WI38 (cell line): ENCODE measurements at regions not wholly inside any gene's neighbourhood (a gene's known extent, or its start where the extent isn't known, plus 50 kb on each side); places are given as distances from the start of the nearest gene placed in this dataset.

Experiments used
- H3K4me3 ChIP-seq: 2 replicates; pipeline ENCODE4 v1.5.1; 2011; ENCODE audit warnings: low read depth, mild to moderate bottlenecking, control low read depth, low read length
- TF ChIP-seq, protein P1 (sequence below): IDR thresholded peaks from 2 replicates; pipeline ENCODE4 v1.5.1; 2012; ENCODE audit warnings: low read depth, mild to moderate bottlenecking, control low read depth, low read length

DNA sequence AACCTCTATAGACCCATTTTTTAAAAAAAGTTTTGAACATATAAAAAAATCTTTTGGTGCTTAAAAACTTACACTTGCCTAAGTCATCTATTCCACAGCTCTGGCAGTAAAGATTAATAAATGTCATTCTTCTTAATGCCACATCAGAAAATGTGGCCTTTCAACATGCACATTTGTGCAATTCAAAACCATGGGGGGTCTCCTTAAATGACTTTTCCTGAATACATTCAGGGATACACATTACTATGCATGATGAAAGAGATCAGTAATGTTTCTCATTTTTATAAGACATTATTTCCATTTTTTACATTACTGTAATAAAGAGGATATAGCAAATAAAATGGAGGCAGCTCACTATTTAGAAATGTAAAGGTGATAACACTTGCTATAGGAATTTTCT lies 142.3 kb downstream of the RBM43 start:
- no peak overlapping the region for H3K4me3 ChIP-seq
- TF ChIP-seq, protein P1, sequence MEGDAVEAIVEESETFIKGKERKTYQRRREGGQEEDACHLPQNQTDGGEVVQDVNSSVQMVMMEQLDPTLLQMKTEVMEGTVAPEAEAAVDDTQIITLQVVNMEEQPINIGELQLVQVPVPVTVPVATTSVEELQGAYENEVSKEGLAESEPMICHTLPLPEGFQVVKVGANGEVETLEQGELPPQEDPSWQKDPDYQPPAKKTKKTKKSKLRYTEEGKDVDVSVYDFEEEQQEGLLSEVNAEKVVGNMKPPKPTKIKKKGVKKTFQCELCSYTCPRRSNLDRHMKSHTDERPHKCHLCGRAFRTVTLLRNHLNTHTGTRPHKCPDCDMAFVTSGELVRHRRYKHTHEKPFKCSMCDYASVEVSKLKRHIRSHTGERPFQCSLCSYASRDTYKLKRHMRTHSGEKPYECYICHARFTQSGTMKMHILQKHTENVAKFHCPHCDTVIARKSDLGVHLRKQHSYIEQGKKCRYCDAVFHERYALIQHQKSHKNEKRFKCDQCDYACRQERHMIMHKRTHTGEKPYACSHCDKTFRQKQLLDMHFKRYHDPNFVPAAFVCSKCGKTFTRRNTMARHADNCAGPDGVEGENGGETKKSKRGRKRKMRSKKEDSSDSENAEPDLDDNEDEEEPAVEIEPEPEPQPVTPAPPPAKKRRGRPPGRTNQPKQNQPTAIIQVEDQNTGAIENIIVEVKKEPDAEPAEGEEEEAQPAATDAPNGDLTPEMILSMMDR: no peak

DNA sequence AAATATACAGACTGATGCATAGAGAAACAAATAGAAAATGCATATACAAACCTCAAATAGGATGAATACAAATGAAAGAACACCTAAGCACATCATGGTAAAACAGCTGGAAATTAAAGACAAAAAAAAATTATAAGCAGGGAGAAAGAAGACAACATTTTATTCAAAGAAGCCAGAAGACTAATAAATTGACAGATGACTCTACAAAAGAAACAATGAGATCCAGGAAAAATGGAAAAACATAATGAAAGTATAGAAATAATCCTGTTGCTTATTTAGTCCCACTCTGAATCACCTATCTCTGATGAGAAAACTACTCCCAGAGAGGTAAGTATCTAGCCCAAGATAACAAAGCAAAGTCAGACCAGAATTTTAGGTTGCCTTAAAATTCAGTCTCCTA lies 143.4 kb downstream of the RBM43 start:
- H3K4me3 ChIP-seq: no peak overlapping the region
- TF ChIP-seq, protein P1: no peak

DNA sequence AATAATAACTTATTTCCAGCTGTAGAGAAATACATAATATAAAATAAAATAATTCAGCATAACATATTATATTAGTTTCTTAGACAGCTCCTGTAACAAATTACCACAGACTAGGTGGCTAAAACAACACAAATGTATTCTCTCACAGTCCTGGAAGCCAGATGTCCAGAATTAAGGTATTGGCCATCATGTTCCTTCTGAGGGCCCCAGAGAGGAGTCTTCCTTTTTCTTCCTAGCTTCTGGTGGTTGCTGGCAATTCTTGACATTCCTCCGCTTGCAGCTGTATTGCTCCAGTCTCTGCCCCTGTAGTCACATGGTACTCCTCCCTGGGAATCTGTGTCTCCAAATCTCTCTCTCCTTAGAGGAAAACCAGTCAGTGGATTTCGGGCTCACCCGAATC lies 146.8 kb downstream of the RBM43 start:
- no peak overlapping the region for H3K4me3 ChIP-seq

DNA sequence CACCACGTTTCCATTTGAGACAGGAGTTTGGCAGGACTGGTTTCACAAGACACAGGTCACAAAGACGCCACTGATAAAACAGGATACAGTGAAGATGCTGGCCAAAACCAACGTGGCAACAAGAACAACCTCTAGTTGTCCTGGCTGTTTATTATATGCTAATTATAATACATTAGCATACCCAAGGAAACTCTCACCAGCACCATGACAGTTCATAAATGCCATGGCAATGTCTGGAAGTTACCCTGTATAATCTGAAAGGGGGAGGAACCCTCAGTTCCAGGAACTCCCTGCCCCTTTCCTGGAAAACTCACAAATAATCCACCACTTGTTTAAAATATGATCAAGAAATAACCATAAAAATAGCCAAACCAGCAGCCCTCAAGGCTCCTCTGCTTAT lies 148.3 kb downstream of the RBM43 start:
- H3K4me3 ChIP-seq: no peak overlapping the region
- TF ChIP-seq, protein P1: no peak

More for the DNA sequence above, 146.8 kb downstream of the RBM43 start:
- TF ChIP-seq, protein P1: no peak

DNA sequence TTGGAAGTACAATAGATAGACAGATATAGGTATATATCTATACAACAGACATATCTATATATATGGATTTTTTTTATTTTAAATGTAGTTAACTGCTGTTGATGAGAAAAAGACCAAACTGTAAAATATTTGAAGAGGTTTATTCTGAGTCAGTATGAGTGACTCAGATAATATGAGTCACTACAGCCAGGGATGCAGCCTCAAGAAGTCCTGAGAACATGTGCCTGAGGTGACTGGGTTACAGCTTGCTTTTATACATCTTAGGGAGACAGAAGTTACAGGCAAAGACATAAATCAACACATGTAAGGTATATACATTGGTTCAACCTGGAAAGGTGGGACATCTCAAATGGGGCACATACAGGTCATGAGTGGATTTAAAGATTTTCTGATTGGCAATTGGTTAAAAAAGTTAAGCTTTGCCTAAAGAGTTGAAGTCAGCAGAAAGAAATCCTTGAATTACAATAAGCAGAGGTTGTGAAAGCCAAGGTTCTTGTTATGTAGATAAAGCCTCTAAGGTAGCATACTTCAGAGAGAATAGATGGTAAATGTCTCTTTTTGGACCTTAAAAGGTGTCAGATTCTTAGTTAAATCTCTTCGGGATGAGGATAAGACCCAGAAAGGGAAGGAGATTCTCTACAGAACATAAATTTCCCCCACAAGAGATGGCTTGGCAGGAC lies 149.9 kb downstream of the RBM43 start:
- no peak overlapping the region for H3K4me3 ChIP-seq

DNA sequence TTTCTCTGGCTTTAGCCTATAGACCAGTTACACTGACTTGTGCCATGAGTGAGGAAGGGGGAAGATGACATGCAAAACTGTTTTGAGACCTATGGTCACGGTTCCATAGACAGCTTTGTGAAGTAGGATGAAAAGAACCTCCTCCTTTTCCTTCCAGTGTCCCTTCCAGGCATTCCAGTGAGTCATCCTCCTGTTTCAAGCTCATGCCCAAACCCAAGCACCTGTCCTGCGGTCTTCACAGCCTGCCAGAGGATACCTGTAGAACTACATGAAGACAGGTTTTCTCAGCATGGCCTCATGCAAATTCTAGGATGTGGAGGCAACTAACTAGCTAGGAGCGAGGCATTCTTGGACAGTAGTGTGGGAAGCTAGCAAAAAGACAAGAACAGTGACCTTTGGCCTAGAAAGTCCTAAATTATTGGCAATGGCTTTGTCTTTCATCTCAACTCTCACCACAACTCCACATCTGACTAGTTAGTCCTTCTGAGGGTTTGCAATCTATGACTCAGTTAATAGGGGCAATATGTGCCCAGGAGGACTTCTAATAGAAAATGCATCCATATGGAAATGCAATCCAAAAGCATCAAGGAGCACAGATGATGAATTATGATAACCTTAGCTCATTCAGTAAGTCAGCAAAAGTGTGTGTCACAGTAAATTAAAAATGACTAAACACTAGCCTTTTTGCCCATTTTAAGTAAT lies 154.7 kb downstream of the RBM43 start:
- H3K4me3 ChIP-seq: no peak overlapping the region
- TF ChIP-seq, protein P1: no peak

More for the DNA sequence above, 149.9 kb downstream of the RBM43 start:
- TF ChIP-seq, protein P1: no peak

DNA sequence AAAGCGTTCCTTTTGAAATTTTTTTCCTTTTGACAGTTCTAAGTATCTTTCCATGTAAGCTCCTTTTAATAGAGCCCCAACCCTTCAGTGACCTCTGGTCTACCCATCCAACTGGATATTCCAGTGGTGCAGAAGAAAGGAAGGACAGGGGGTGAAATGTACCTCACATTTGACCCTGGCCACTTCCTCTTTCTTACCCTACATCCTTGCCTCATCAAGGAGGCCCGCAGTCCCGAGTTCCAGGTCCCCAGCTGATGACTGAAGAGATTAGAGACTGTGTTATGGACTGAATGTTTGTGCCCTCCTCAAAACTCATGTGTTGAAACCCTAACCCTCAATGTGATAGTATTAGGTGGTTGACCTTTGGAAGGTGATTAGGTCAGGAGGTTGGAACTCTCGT lies 158.1 kb downstream of the RBM43 start:
- no peak overlapping the region for H3K4me3 ChIP-seq
- TF ChIP-seq, protein P1: no peak
